Type B pancreatic cell (in vitro differentiated cells): ENCODE measurements at regions not wholly inside any gene's neighbourhood (a gene's known extent, or its start where the extent isn't known, plus 50 kb on each side); places are given as distances from the start of the nearest gene placed in this dataset.

Source experiments
- DNase-seq: peaks from one replicate; pipeline ENCODE4 v3.0.0; 2021; ENCODE audit warnings: mixed read lengths; ENCODE audit not compliant: unreplicated experiment; ENCODE audit errors: extremely low spot score
- H3K27ac Mint-ChIP-seq: 2 replicates; pipeline ENCODE4 v1.8.0; 2021; ENCODE audit warnings: mild to moderate bottlenecking, mixed read lengths
- H3K27me3 Mint-ChIP-seq: 2 replicates; pipeline ENCODE4 v1.8.0; 2021; ENCODE audit warnings: mixed read lengths
- H3K36me3 Mint-ChIP-seq: 2 replicates; pipeline ENCODE4 v1.8.0; 2021; ENCODE audit warnings: mixed read lengths
- H3K4me1 Mint-ChIP-seq: one replicate; pipeline ENCODE4 v1.8.0; 2021; ENCODE audit warnings: mixed read lengths; ENCODE audit not compliant: unreplicated experiment
- H3K4me3 Mint-ChIP-seq: 2 replicates; pipeline ENCODE4 v1.8.0; 2021; ENCODE audit warnings: mild to moderate bottlenecking, mixed read lengths
- H3K9me3 Mint-ChIP-seq: 2 replicates; pipeline ENCODE4 v1.8.0; 2021; ENCODE audit warnings: mixed read lengths
- CTCF ChIP-seq: fragments of 200-600 bp; sonication (generic); conservative IDR thresholded peaks from 2 replicates; pipeline ENCODE4 v1.5.0; 2021; ENCODE audit warnings: antibody characterized with exemption, mild to moderate bottlenecking

DNA sequence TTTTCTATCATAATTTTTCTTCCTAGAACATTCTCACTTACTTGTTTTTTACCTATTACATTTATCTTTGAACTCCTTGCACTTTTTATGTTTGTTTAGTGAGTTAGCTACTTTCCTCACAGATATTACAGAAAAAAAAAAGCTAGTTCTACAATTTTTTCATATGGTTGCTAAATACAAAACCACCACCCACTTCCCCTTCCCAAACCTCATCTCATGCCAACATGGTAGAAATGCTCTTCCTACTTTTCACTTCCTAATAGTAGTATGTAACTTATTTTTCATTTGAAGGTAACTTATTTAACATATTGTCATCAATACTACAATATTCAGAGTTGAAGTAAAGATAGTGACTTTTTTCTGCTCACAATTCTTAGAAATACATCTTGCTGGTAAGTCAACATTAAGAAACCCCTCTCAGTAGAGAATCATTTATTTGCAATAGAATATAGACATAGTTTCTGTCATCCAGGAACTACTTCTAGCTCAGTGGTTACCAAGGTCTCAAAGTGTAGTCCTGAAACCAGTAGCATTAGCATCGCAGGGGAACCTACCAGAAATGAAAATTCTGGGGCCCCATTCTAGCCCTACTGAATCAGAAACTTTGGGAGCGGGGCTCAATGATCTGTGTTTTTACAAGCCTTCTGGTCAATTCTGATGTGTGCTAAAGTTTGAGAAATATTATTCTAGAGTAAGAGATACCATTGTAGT, 1124.6 kb downstream of the DTWD2 start:
- no peaks in the 10 kb centered on the region for H3K27me3 Mint-ChIP-seq
- H3K27ac Mint-ChIP-seq, result no peak overlapping the region
- no peaks in the 10 kb centered on the region for H3K4me1 Mint-ChIP-seq
- no peak overlapping the region for H3K4me3 Mint-ChIP-seq
- no peaks in the 10 kb centered on the region for H3K36me3 Mint-ChIP-seq
- TF ChIP-seq CTCF, result no peak
- H3K9me3 Mint-ChIP-seq, result no peaks in the 10 kb centered on the region
- no peak for DNase-seq

- no peaks in the 10 kb centered on the region for H3K27me3 Mint-ChIP-seq
- no peak for TF ChIP-seq CTCF
Measured at GRCh38 chr5:117860550-117860949, 1127.8 kb downstream of the DTWD2 start.

DNA sequence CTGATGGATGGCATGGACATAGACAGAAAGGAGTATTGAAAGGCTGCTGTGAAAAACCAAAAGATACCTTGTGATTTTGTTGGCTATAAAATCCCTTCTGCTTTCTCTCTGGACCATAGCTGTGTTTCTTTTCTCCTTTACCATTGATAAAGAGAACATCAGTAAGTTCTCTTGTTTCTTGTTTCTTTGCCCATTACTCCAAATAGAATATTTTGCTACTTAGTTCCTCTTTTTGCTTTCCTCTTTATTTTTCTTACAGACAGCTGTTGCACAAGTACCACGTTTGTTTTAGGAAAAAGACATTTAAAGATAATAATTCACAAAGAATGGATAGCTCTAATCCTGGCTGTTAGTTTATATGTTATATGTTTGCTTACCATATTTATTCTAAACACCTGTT, 1129.2 kb downstream of the DTWD2 start:
- no peak for TF ChIP-seq CTCF
- Mint-ChIP-seq H3K27me3 (no peaks in the 10 kb centered on the region), H3K27ac (no peak overlapping the region), H3K4me1 (no peaks in the 10 kb centered on the region), H3K4me3 (no peak overlapping the region), H3K9me3 (no peaks in the 10 kb centered on the region), H3K36me3 (no peaks in the 10 kb centered on the region)
- DNase-seq, result no peak

More at GRCh38 chr5:117860550-117860949, 1127.8 kb downstream of the DTWD2 start:
- Mint-ChIP-seq H3K36me3 (no peaks in the 10 kb centered on the region), H3K9me3 (no peaks in the 10 kb centered on the region), H3K27ac (no peak overlapping the region), H3K4me1 (no peaks in the 10 kb centered on the region), H3K4me3 (no peak overlapping the region)
- DNase-seq, result no peak

DNA sequence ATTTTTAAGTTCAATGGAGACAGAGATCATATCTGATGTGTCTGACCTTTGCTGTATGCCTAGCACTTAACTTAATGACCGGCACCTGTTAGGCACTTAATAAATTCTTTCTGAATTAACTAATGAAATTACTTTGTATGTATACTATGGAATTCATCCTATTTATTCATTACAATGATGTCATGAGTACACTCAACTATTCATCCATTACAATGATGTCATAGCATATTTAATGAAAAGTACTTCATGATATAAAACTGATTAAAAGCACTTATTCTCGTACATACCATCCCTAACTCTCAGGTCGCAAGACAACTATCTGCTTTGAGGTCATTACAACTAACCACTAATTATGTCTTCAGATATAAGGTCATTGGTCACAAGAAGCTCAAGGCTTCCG, 1131.6 kb downstream of the DTWD2 start:
- Mint-ChIP-seq H3K27me3 (no peaks in the 10 kb centered on the region), H3K27ac (no peak overlapping the region), H3K4me1 (no peaks in the 10 kb centered on the region), H3K9me3 (no peaks in the 10 kb centered on the region), H3K4me3 (no peak overlapping the region), H3K36me3 (no peaks in the 10 kb centered on the region)
- no peak for TF ChIP-seq CTCF
- no peak for DNase-seq

GRCh38 chr5:117837786-117838185, 1150.6 kb downstream of the DTWD2 start:
- H3K36me3 Mint-ChIP-seq, result no peaks in the 10 kb centered on the region
- H3K27me3 Mint-ChIP-seq, result no peaks in the 10 kb centered on the region
- TF ChIP-seq CTCF, result no peak
- no peak overlapping the region for H3K27ac Mint-ChIP-seq
- H3K9me3 Mint-ChIP-seq, result no peaks in the 10 kb centered on the region
- no peaks in the 10 kb centered on the region for H3K4me1 Mint-ChIP-seq
- no peak overlapping the region for H3K4me3 Mint-ChIP-seq
- no peak for DNase-seq

DNA sequence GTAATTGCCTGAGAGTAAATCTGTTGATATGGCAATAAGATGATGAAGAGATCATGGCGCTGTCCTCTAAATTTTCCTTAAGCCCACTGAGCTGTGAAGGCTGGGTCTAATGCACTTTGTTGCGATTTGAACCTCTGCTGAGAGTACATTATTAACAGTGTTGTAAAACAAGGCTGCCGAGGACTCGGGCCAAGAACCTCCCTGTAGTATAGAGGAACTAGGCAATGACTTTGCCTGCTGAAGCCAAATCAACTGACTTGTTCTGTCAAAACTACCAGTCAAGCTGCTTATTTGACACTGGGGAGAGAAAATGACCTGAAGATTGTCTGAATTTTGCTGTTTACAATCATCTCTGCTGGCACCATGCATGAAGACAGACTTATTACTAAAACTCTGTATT, 1154.7 kb downstream of the DTWD2 start:
- no peak for TF ChIP-seq CTCF
- Mint-ChIP-seq H3K4me3 (no peak overlapping the region), H3K4me1 (no peaks in the 10 kb centered on the region)

More for the DNA sequence above, 1154.7 kb downstream of the DTWD2 start:
- no peak for DNase-seq
- Mint-ChIP-seq H3K9me3 (no peaks in the 10 kb centered on the region), H3K27me3 (no peaks in the 10 kb centered on the region), H3K27ac (no peak overlapping the region), H3K36me3 (no peaks in the 10 kb centered on the region)
